ENCODE measurements at regions not wholly inside any gene's neighbourhood (a gene's known extent, or its start where the extent isn't known, plus 50 kb on each side); places are given as distances from the start of the nearest gene placed in this dataset.
"Not testable (repeated sequence)": the region's sequence is repeated elsewhere in the genome, so short reads cannot be mapped to it uniquely, and the experiment has no call there.

- no peak for DNase-seq (ENCODE audit: low read depth, low spot score)
- no peak overlapping the region for H3K27ac ChIP-seq
Measured at GRCh38 chr12:131380965-131381705, 329.8 kb upstream of the SFSWAP start.

- H3K27ac ChIP-seq: no peak overlapping the region
- no peak for DNase-seq (ENCODE audit: low read depth, low spot score)
Measured at GRCh38 chr12:131381716-131382430, 329.0 kb upstream of the SFSWAP start.

DNA sequence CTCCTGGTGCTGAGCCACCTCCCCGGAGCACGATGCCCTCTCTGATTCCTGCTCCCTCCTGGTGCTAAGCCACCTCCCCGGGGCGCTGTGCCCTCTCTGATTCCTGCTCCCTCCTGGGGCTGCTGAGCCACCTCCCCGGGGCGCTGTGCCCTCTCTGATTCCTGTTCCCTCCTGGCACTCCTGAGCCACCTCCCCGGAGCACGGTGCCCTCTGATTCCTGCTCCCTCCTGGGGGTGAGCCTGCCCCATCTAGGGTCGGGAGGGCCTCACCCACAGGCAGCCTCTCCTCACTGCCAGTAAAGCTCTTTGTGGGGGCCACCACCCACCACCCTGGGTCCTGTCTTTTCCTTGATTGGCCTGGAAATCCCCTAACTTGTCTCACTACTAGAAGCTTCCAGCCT is 327.6 kb upstream of the SFSWAP start:
- H3K27ac ChIP-seq: no peak overlapping the region
- DNase-seq (ENCODE audit: low read depth, low spot score): no peak

- DNase-seq (ENCODE audit: low read depth, low spot score): no peak
Measured at GRCh38 chr12:131383741-131384543, 326.9 kb upstream of the SFSWAP start.

DNA sequence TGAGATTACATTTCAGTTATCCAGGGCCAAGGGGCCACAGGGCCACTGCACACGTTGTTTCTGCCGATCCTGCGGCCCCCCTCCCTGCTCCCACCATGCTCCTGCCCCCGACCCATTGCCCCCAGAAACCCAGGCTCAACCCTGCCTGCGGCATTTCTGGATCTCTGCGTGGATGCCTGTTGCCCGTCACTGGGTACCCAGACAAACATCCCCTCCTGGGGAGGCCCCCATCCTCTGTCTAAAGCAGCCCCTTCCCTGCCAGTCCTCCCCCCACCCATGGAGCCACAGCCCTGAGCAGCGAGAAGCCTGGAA is 326.4 kb upstream of the SFSWAP start:
- no peak for DNase-seq (ENCODE audit: low read depth, low spot score)
- H3K27ac ChIP-seq: no peak overlapping the region

More at GRCh38 chr12:131383741-131384543, 326.9 kb upstream of the SFSWAP start:
- H3K27ac ChIP-seq: no peak overlapping the region

- DNase-seq (ENCODE audit: low read depth, low spot score): no peak
- no peak overlapping the region for H3K27ac ChIP-seq
Measured at GRCh38 chr12:131385313-131386166, 325.4 kb upstream of the SFSWAP start.

DNA sequence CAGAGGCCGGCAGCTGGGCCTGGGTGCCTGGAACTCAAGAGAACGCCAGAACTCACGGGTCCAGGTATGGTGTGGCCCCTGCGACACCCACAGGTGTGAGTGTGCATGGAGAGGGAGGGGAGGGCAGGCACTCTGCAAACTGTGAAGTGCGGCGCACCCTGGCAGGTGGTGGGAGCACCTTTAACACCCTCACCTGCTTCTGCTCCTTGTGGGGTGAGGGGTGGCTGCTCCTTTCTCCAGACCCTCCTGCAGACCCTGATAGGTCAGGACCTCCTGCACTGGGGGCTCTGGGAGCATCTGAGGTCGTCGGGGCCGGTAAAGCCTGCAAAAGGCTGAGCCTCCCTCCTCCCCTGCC is 324.7 kb upstream of the SFSWAP start:
- DNase-seq (ENCODE audit: low read depth, low spot score): no peak
- H3K27ac ChIP-seq: no peak overlapping the region

- no peak overlapping the region for H3K27ac ChIP-seq
- DNase-seq (ENCODE audit: low read depth, low spot score): no peak
Measured at GRCh38 chr12:131386781-131387180, 324.1 kb upstream of the SFSWAP start.

DNA sequence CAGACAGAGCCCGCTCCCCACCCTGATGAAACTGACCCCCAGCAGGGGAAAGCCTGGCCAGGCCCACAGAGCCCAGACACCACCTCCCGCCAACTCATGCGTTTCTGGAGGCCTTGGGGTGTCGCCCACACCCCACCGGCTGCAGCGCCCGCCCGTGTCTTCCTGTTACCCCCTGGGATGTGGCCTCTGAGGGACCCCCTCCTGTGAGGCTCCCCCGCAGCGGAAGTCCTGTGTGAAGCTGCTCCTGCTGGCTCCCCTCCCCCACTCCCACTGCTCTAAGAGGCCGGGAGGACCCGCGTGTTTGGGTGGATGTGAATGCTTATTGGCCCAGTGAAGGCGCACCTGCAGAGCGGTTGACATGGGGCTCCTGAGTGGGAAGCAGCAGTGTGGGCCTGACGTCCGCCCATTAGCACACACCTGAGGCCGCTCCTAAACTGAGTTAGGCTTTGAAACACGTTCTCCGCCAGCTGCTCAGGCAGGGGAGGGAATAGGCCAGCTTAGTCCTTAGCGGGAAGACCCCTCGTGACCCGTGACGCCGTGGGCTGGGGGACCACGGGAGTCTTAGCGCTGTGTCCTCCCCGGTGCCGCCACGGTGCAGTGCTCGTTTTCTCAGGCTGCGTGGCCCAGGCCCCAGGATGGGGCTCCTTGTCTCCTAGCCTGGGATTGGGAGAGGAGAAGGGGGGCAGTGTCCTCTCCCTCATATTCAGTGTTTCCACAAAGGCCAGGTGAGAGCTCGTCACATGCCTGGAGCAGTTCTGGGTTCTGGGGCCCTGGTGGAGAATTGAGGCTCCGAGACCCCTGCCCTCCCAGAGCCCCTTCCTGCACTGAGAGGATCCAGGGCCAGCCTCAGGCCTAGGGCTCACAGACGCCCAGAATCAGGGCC is 323.4 kb upstream of the SFSWAP start:
- no peak for DNase-seq (ENCODE audit: low read depth, low spot score)
- H3K27ac ChIP-seq: no peak overlapping the region

GRCh38 chr12:131388164-131389053 is 322.5 kb upstream of the SFSWAP start:
- DNase-seq (ENCODE audit: low read depth, low spot score); H3K27ac ChIP-seq: not testable (repeated sequence)

DNA sequence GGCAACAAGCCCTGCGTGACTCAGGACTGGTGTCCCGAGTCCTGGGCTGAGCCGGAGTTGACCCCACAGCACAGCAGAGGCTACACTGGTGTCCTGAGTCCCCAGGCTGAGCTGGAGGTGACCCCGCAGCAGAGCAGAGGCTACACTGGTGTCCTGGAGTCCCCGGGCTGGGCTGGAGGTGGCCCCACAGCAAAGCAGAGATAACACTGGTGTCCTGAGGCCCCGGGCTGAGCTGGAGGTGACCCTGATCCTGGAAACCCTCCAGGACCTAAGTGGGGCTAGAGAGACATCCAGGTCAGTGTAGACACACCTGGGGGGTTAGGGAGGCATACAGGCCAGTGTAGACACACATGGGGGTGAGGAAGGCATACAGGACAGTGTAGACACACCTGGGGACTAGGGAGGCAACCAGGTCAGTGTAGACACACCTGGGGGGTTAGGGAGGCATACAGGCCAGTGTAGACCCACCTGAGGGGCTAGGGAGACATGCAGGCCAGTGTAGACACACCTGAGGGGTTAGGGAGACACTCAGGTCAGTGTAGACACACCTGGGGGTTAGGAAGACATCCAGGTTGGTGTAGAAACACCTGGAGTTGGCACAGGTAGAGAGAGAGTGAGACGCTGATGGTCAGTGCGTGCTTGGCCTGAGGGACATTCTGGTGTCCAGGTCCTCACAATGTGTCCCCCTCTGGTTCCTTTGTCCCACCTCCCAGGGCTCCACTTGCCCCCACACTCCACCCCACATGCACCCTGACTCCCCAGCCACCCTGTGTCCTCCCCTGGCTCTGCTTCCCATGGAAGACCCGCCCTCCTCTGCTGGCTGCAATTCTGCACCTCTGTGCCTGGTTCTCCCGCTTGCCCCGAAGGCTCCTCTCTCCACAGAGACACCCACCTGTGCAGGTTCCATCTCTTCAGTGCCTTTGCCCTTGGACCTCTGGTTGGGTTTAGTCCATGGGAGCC is 321.6 kb upstream of the SFSWAP start:
- DNase-seq (ENCODE audit: low read depth, low spot score): no peak
- H3K27ac ChIP-seq: no peak overlapping the region

DNA sequence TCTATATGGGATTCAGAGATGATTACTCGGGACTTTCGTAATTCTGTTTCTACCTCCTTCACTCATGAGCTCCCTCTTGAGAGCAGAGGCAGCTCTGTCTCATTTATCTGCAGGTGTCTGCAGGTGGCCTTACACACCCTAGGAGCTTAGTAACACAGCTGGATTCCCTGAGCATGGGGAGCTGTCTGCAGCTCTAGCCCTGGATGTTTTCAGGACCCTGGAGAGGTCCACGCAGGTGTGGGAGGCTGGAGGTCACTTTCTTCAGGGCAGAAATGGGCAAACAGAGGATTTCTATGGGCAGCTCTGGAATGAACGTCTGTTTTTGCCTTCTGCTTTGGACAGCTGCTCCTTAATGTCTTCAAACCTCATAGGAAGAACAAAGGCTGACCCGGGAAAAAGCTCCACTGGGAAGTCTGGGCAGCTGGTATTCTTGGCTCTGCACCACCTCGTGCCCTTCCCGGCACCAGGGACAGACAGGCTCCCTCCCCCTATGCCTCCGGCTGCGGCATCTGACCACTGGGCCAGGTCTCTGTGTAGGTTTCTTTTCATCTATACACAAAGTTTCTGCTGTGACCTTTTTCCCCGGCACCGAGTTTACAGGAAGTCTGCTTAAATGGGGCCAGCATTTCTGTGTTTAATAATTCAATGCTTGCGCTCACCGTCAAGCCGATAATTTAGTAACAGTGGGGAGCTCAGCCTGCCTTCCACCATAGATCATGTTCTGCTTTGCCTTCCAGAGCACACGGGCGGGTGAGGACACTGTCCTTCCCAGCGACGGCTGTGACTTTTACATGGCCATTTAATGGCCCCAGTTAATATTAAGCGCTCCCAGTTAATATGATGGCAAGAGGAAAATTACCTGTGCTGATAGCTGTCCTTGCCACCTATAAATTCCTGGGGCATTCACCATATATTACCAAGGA is 320.2 kb upstream of the SFSWAP start:
- no peak overlapping the region for H3K27ac ChIP-seq
- DNase-seq (ENCODE audit: low read depth, low spot score): no peak

DNA sequence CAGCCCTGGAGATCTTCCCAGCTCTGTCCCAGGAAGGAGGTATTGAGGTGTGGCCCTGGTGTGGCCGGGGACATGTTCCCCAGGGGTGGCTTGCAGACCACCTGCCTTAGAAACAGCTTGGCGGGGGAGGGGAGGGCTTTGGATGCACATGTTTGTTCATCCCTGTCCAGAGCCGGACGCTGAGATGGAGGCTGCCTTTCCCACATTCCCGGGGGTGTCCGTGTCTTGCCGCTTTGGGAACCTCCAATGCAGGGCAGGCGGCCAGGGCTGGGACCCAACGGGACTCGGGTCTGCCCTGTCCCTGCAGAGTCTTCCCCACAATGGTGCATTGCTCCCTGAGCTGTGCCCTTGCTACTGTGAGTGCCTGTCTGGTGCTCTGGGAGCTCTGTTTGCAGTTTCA is 319.5 kb upstream of the SFSWAP start:
- no peak overlapping the region for H3K27ac ChIP-seq
- no peak for DNase-seq (ENCODE audit: low read depth, low spot score)

DNA sequence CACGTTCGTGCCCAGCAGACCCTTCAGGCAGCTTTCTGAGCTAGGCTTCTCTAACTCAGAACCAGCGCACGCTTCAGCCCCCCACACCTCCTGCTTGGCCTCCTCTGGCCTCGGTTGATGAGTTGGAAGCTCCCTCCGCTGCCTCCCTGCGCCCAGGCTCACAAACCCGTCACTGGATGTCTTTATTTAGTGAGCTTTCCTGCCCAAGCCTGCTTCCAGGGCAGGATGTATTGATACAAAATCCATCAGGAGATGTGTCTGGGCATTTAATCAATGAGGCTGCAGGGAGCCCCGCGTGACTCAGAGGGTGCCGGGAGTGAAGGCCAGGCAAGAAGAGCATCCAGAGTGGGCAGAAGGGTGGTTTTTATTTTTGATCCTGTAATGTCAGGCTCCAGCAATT is 316.1 kb upstream of the SFSWAP start:
- DNase-seq (ENCODE audit: low read depth, low spot score); H3K27ac ChIP-seq: not testable (repeated sequence)

DNA sequence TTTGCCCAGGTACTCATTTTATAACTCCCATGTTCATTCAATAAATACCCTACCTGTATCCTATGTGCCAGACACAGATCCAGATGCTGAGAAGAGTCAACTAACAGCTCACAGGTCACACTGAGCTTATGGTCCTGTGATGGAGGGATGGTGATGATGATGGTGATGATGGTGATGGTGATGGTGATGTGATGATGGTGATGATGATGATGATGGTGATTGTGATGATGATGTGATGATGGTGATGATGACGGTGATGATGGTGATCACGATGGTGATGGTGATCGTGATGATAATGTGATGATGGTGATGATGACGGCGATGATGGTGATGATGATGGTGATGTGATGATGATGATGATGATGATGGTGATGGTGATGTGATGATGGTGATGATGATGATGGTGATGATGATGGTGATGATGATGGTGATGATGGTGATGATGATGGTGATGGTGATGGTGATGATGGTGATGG is 315.6 kb upstream of the SFSWAP start:
- DNase-seq (ENCODE audit: low read depth, low spot score); H3K27ac ChIP-seq: not testable (repeated sequence)

GRCh38 chr12:131395971-131396573 is 314.8 kb upstream of the SFSWAP start:
- H3K27ac ChIP-seq: no peak overlapping the region
- DNase-seq (ENCODE audit: low read depth, low spot score): no peak

All from epithelial cell of prostate (primary cell).